Mucosa of descending colon (tissue), 3 donors: ENCODE measurements at regions not wholly inside any gene's neighbourhood (a gene's known extent, or its start where the extent isn't known, plus 50 kb on each side); places are given as distances from the start of the nearest gene placed in this dataset.

Experiments used
- ATAC-seq: fragments of 200-7000 bp; cut with Tn5 transposase; one replicate; pipeline ENCODE4 v1.9.1; 2020; ENCODE audit warnings: mild to moderate bottlenecking, moderate library complexity
- DNase-seq, 3 donors: peaks; one replicate each; pipeline ENCODE4 v3.0.0-alpha.2; 2020
- H3K36me3 ChIP-seq: fragments of 200-600 bp; one replicate; pipeline ENCODE4 v1.8.0; 2021; ENCODE audit warnings: low read depth, mild to moderate bottlenecking
- H3K4me1 ChIP-seq: fragments of 200-600 bp; one replicate; pipeline ENCODE4 v1.8.0; 2021; ENCODE audit warnings: low read depth, mild to moderate bottlenecking
- H3K4me3 ChIP-seq: fragments of 200-600 bp; one replicate; pipeline ENCODE4 v1.8.0; 2021; ENCODE audit warnings: mild to moderate bottlenecking
- H3K9me3 ChIP-seq: fragments of 200-600 bp; one replicate; pipeline ENCODE4 v1.8.0; 2021; ENCODE audit warnings: mild to moderate bottlenecking
- CTCF ChIP-seq: fragments of 200-600 bp; IDR thresholded peaks from one replicate; pipeline ENCODE4 v1.8.0; 2022; ENCODE audit warnings: antibody characterized with exemption, mild to moderate bottlenecking
- intact Hi-C, 2 donors: fragments of 100-400 bp; cut with DNase I in 1 of 2; cut with micrococcal nuclease in 1 of 2; formaldehyde crosslinking; loops; one replicate each; pipeline versions ENCODE4 v1.11.0 to v1.11.1; 2022; cut with DNase I, micrococcal nuclease
- donor health status: DM: no; HTN: no; CAD: no; lungs with moderate emphysema.
- donor health status: DM: no; HTN: no; CAD: no.
- donor health status: DM: no; HTN: yes; CAD: no.

DNA sequence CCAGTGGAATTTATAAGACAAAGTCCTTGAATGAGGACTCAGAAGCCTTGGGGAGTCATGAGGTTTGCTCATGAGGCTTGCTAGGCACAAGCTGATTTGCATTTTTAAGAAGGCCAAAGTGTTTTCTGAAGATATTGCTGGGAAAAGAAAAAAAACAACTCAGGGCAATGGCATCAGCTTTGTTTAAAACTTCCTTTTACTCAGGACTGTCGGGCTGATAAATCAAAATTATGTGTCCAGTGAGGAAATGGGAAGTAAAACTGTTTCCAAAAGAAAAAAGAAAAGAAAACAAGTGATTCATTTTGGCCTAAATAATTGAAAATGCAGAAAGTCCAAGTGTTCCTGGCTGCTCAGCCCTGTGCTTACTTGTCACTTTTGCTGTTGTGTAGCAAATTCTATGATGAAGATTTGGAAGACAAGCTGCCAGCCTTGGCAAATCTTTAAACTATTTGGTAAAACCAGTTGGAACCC lies 282.4 kb downstream of the HLX start:
- H3K4me3 ChIP-seq: no peak overlapping the region
- DNase-seq: peak in 1 of 3 donors; percentile 12
- no peaks in the 10 kb centered on the region for H3K4me1 ChIP-seq
- H3K36me3 ChIP-seq: no peaks in the 10 kb centered on the region
- intact Hi-C loops: no loop called here
- no peaks in the 10 kb centered on the region for H3K9me3 ChIP-seq
- no peak for TF ChIP-seq CTCF
- no peak for ATAC-seq

DNA sequence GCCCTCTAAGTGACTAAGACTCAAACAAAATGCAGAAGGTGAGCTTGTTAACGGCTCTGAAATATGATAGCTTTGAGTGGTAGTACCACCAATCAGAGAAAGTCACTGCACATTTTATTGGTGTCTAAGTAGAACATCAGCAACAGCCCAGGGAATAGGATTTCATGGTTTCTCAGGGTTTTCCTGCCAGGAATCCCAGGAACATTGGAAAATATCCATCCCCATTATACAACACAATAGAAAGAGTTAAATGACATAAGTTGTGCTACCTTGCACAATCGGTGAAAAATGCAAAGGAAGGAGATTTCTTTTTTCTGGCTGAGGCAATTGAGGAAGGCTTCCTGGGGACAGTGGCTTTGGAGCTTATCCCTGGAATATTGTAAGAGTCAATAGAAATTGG lies 283.1 kb downstream of the HLX start:
- intact Hi-C loops: no loop called here
- DNase-seq (no peak), ATAC-seq (no peak)
- no peaks in the 10 kb centered on the region for H3K36me3 ChIP-seq
- H3K9me3 ChIP-seq: no peaks in the 10 kb centered on the region
- H3K4me3 ChIP-seq: no peak overlapping the region
- no peak for TF ChIP-seq CTCF
- H3K4me1 ChIP-seq: no peaks in the 10 kb centered on the region

DNA sequence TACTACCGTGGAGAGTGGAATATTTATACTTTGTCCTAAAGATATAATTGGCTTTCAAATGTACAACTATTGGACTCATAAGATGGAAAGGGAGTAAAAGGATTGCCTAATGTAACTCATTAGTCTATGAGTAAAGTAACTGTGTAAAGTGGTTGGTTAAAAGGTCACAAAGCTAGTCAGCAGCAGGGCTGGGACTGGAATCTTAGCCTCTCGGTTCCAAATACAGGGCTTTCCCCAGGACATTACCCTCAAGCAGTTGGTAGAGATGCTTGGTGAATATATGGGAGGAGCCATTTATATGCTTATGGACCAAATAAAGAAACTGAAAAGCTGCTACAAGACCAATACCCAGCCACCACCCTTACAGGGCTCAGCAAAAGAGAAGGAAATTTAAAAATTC lies 283.7 kb downstream of the HLX start:
- intact Hi-C loops: no loop called here
- ATAC-seq (no peak), DNase-seq (no peak)
- no peaks in the 10 kb centered on the region for H3K9me3 ChIP-seq
- no peak overlapping the region for H3K4me3 ChIP-seq
- H3K4me1 ChIP-seq: no peaks in the 10 kb centered on the region
- no peaks in the 10 kb centered on the region for H3K36me3 ChIP-seq
- TF ChIP-seq CTCF: no peak

DNA sequence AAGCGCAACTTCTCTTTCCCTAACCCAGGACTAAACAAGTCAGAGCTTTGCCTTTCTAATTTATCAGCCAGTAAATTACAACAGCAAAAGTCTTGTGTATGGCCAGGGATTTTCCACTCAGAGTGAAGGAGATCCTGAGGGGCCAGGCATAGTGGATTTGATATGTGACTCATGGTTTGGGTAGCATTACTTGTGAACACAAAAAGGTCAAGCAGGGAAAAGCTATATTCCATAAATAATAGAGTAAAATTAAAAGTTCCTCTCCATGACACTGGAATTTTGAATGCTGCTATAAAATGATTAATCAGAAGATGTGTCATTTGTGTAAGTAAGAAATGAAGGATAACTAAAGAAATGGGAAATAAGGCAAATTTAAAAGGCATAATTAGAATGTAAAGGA lies 284.8 kb downstream of the HLX start:
- Histone ChIP-seq H3K4me3 (no peak overlapping the region), H3K4me1 (no peaks in the 10 kb centered on the region), H3K9me3 (no peaks in the 10 kb centered on the region), H3K36me3 (no peaks in the 10 kb centered on the region)
- ATAC-seq: no peak
- intact Hi-C loops: no loop called here
- TF ChIP-seq CTCF: no peak
- DNase-seq: no peak

- ATAC-seq: no peak
Measured at GRCh38 chr1:221164951-221165838, 286.0 kb downstream of the HLX start.

More at GRCh38 chr1:221164951-221165838, 286.0 kb downstream of the HLX start:
- no peaks in the 10 kb centered on the region for H3K9me3 ChIP-seq
- H3K36me3 ChIP-seq: no peaks in the 10 kb centered on the region
- DNase-seq: no peak
- no peak overlapping the region for H3K4me3 ChIP-seq
- no peak for TF ChIP-seq CTCF
- no peaks in the 10 kb centered on the region for H3K4me1 ChIP-seq
- intact Hi-C loops: no loop called here
